ENCODE measurements at regions not wholly inside any gene's neighbourhood (a gene's known extent, or its start where the extent isn't known, plus 50 kb on each side); places are given as distances from the start of the nearest gene placed in this dataset.

DNA sequence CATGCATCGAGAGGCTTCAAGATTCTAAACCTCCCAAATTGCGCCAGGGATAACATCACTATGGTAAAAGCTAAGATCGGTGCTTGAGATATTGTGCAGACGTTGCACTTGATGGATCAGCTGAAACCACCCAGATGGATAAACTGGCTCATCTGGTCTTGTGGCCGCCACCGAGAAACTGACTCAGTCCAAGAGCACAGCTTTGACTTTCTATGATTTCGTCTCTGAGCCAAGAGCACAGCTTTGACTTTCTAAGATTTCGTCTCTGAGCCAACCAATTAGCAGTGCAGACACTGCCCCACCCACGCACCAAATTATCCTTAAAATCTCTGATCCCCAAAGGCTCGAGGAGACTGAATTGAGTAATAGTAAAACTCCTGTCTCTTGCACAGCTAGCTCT is 687.2 kb downstream of the FAM133A start:
- DNase-seq = no peak

DNA sequence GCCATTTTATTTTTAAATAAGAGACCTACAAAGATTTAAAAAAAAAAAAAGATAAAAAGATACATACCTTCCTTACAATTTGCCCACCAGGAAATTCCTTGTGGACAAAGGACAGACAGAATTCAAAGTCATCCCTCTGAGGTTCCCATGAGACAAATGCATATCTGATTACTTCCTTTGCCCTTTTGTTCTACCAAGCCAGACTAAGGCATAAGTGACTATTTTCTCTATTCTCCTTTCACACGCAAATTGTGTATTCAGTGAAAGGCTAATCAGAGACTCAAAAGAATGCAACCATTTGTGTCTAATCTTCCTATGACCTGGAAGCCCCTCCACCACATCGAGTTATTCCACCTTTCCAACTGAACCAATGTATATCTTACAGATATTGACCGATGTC is 691.7 kb downstream of the FAM133A start:
- DNase-seq = no peak

GRCh38 chrX:94366616-94367015 is 692.6 kb downstream of the FAM133A start:
- DNase-seq = no peak

GRCh38 chrX:94389044-94389443 is 715.0 kb downstream of the FAM133A start:
- DNase-seq = no peak

GRCh38 chrX:94400488-94400887 is 726.5 kb downstream of the FAM133A start:
- no peak for DNase-seq

GRCh38 chrX:94401426-94401825 is 727.4 kb downstream of the FAM133A start:
- no peak for DNase-seq

DNA sequence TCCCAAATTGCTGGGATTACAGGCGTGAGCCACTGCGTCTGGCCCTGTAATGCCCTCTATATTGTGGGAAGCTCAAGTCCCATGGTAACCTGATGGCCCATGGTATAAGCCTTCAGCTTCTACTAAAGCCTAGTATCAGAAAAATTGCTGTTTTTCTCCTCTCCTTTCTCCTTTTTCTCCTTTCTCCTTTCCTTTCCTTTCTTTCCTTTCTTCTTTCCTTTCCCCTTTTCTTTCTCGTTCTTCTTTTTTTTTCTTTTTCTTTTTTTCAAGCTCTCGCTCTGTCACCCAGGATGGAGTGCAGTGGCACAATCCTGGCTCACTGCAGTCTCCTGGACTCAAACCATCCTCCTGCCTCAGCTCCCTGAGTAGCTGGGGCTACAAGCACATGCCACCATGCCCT is 740.7 kb downstream of the FAM133A start:
- DNase-seq = no peak

DNA sequence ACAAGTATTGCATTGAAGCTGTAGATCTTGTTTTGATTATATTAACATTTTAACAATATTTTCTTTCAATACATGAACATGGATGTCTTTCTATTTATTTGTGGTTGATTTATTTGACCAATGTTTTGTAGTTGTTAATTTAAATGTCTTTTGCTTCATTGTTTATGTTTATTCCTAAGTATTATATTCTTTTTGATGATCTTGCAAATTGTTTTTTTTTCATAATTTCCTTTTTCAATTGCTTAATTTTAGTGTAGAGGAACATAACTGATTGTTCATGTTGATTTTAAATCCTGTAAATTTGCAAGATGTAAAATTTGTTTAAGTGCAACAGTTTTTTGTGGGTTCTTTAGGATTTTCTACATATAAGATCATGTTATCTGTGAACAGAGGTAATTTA is 744.1 kb downstream of the FAM133A start:
- no peak for DNase-seq

DNA sequence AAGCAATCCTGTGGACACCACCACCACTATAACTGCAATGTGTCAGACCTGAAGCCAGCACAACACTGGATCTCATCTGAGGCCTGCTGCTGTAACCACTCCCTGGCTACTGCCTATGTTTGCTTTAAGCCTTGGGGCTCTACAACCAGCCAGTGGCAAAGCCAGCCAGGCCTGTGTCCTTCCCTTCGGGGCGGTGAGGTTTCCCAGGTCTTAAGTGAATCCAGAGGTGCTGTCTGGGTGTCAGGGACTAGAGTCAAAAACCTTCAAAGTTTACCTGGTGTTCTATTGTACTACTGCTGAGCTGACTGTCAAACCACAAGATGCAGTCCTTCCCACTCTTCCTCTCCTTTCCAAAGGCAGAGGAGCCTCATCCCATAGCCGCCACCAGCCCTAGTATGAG is 750.5 kb downstream of the FAM133A start:
- no peak for DNase-seq

- no peak for DNase-seq
These were observed 756.1 kb downstream of the FAM133A start for GRCh38 chrX:94430091-94430490.

DNA sequence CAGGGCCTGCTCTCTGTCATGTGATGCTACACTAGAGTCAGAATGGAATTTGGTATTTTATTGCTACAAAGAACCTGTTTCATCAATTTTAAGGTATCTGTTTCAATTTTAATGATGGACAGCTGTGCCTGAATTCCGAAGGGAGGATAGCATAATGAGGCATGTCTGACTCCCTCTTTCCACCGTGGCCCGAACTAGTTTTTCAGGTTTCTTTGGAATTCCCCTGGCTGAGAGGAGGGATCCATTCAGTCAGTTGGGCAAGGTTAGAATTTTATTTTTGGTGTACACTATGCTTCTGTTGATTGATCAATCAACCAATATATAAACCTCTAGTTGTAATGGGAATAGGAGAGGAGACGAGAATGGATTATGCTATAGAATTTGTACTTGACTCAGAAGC is 761.8 kb downstream of the FAM133A start:
- DNase-seq = no peak

DNA sequence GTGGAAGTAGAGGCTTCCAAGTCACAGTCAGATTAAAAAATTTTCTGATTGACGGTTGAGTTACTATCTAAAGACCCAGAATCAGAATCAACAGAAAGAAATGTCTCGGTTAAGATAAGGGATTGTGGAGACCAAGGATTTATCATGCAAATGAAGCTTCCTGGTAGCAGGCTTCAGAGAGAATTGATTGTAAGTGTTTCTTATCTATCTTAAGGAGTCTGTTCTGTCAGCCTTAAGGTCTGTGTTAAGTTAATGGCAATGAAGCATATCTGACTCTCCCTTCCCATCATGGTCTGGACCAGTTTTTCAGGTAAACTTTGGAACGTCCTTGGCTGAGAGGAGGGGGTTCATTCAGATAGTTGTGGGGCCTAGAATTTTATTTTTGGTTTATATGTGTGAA is 780.2 kb downstream of the FAM133A start:
- no peak for DNase-seq

GRCh38 chrX:94454606-94455005 is 780.6 kb downstream of the FAM133A start:
- no peak for DNase-seq

GRCh38 chrX:94455782-94456181 is 781.8 kb downstream of the FAM133A start:
- no peak for DNase-seq

GRCh38 chrX:94492541-94492940 is 818.5 kb downstream of the FAM133A start:
- DNase-seq = no peak

DNA sequence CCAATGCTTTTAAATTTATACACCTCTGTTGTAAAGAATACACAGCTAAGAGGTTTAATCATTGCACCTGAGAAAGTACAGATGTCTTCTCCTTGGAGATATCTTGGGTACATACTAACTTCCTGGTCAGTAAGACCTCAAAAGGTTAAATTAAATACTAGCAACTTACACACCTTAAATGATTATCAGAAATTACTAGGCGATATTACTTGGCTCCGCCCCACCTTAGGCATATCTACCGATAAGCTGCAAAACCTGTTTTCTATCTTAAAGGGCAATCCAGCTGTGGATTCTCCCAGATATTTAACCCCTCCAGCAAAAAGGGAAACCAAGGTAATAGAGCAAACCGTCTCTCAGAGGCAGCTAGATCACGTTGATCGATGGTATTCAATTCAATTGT is 819.4 kb downstream of the FAM133A start:
- no peak for DNase-seq

DNA sequence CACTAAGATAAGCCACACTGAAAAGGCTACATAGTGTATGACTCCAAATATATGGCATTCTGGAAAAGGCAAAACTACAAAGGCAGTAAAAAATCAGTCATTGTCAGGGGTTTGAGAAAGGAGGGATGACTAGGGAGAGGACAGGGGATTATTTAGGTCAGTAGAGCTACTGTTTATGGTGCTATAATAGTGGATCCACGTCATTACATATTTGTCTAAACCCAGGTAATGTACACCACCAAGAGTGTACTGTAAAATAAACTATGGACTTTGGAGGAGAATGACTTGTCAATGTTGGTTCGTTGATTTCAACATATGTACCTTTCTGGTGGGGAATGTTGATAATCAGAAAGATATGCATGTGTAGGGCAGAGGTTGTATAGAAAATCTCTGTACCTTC is 837.6 kb downstream of the FAM133A start:
- no peak for DNase-seq

DNA sequence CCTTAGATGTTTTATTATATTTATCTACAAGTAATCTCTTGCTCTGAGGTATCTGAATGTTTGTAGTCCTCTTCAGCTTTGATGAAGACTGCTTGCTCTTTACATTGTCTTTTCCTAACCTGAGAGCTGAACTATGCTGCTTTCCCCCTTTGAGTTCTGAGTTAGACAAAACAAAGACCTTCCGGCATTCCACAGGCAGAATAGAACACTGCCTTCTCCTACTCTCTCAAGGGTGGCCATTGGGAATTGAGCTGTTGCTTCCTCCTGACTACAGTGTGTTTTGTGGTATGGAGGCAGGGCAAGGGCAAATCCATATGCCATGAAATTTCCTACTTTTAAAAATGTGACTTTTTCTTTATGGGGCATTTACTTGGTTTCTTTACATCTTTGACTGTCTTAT is 841.0 kb downstream of the FAM133A start:
- DNase-seq = no peak

DNA sequence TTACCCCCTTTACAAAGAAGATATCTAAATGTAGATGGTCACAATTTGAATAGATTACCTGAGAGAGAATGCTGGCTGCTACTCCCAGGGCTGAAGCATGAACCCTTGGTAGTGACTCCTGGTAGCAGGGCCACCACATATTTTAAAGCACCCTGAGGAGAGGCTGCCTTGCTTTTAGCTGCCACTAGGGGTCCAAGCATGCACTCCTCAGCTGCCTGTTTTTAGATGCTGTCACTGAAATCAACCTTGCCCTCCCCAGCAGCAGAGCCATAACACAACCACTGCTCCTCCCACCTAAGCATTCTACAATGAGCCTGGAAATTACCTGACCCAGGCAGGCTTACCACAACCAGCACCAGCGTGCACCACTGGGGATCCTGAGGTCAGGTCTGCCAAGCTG is 850.9 kb downstream of the FAM133A start:
- no peak for DNase-seq

DNA sequence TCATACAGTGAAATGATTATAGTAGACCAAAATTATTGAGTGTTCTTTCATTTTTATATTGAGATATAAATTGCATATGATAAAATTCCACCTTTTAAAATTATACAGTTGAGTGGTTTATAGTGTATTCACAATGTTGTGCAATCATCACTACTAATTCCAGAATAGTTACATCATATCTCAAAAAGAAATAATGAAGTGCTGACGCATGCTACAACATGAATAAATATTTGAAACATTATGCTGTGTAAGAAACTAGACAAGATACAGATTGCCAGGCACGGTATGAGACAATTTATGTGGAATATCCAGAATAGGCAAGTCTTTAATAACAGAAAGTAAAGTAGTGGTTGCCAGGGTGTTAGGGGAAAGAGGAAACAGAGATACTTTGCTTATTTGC is 871.7 kb downstream of the FAM133A start:
- DNase-seq = peak in 1 of 2 experiments; percentile 1

- DNase-seq = no peak
These were observed 877.8 kb downstream of the FAM133A start for GRCh38 chrX:94551831-94552230.

DNA sequence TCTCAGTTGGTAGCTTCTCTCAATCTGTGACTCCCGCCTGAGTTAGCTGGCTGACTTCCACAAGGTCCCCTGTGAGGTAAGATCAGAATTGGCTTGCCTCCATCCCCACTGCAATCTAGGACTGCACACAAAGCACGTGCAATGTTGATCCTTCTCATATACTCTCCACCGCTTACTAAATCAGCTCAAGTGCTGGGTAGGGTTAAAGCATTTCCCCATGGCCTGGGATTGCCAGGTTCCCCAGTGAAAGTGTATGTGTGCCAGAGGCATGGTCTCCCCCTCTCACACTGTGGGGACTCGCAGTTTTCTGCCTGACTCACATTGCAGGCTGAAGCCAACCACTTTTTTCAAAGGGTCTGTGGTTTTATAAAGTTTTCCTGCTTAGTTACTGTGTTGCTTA is 886.9 kb downstream of the FAM133A start:
- no peak for DNase-seq

GRCh38 chrX:94576367-94577004 is 902.5 kb downstream of the FAM133A start:
- DNase-seq = peak; percentile 18 to 32

- DNase-seq = no peak
These were observed 926.1 kb downstream of the FAM133A start for GRCh38 chrX:94600077-94600476.

- DNase-seq = no peak
These were observed 938.1 kb downstream of the FAM133A start for GRCh38 chrX:94612140-94612539.

GRCh38 chrX:94633237-94633636 is 959.2 kb downstream of the FAM133A start:
- peak in 1 of 2 experiments; percentile 2 for DNase-seq

All from Kasumi-1 (cell line).